ENCODE measurements at regions not wholly inside any gene's neighbourhood (a gene's known extent, or its start where the extent isn't known, plus 50 kb on each side); places are given as distances from the start of the nearest gene placed in this dataset.

DNA sequence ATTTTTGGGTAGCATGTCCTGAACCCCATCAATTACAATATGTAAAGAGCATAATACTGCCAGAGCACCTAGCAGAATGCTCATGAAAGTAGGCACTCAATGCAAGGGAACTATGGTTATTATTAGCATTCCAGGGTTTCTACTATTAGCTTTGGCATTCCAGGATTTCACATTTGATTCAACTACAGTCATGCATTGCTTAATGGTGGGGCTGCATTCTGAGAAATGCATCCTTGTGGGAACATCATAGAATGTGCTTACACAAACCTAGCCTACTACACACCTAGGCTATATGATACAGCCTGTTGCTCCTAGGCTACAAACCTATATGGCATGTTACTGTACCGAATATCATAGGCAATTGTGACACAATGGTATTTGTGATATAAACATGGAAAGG is 247.8 kb downstream of the CD83 start:
- TF ChIP-seq NBN (conservative IDR thresholded peaks at IDR 0.05) (no peak), EZH2 (conservative IDR thresholded peaks at IDR 0.05; ENCODE audit: low read depth, low read length) (no peak), CHD4 (IDR thresholded peaks at IDR 0.05; ENCODE audit: borderline replicate concordance, low read length) (no peak), CEBPG (CRISPR knock-in tag; IDR thresholded peaks at IDR 0.05) (no peak)
- TF ChIP-seq, protein P1, sequence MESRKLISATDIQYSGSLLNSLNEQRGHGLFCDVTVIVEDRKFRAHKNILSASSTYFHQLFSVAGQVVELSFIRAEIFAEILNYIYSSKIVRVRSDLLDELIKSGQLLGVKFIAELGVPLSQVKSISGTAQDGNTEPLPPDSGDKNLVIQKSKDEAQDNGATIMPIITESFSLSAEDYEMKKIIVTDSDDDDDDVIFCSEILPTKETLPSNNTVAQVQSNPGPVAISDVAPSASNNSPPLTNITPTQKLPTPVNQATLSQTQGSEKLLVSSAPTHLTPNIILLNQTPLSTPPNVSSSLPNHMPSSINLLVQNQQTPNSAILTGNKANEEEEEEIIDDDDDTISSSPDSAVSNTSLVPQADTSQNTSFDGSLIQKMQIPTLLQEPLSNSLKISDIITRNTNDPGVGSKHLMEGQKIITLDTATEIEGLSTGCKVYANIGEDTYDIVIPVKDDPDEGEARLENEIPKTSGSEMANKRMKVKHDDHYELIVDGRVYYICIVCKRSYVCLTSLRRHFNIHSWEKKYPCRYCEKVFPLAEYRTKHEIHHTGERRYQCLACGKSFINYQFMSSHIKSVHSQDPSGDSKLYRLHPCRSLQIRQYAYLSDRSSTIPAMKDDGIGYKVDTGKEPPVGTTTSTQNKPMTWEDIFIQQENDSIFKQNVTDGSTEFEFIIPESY (CRISPR knock-in tag; IDR thresholded peaks at IDR 0.05) = no peak

Measured in HepG2 (cell line).